Hematopoietic multipotent progenitor cell treated with erythropoietin and hydrocortisone succinate and interleukin-3 and kit ligand, for 8 days (in vitro differentiated cells): ENCODE measurements at regions not wholly inside any gene's neighbourhood (a gene's known extent, or its start where the extent isn't known, plus 50 kb on each side); places are given as distances from the start of the nearest gene placed in this dataset.
"Not testable (repeated sequence)": the region's sequence is repeated elsewhere in the genome, so short reads cannot be mapped to it uniquely, and the experiment has no call there.

ENCODE experiments used
- DNase-seq: peaks from one replicate; pipeline ENCODE4 v3.0.0-alpha.2; 2015

GRCh38 chr2:57185568-57185967 is 861.0 kb upstream of the VRK2 start:
- DNase-seq, result no peak

- DNase-seq, result no peak
Measured at GRCh38 chr2:57190007-57190406, 856.6 kb upstream of the VRK2 start.

- no peak for DNase-seq
Measured at GRCh38 chr2:57199663-57200062, 846.9 kb upstream of the VRK2 start.

GRCh38 chr2:57204364-57204763 is 842.2 kb upstream of the VRK2 start:
- DNase-seq, result no peak

GRCh38 chr2:57205241-57205640 is 841.4 kb upstream of the VRK2 start:
- DNase-seq, result no peak

GRCh38 chr2:57207191-57207590 is 839.4 kb upstream of the VRK2 start:
- no peak for DNase-seq

- no peak for DNase-seq
Measured at GRCh38 chr2:57209799-57210198, 836.8 kb upstream of the VRK2 start.

- DNase-seq, result no peak
Measured at GRCh38 chr2:57210855-57211254, 835.8 kb upstream of the VRK2 start.

GRCh38 chr2:57217013-57217412 is 829.6 kb upstream of the VRK2 start:
- no peak for DNase-seq

GRCh38 chr2:57218206-57218605 is 828.4 kb upstream of the VRK2 start:
- DNase-seq, result no peak

- DNase-seq, result not testable (repeated sequence)
Measured at GRCh38 chr2:57229706-57230105, 816.9 kb upstream of the VRK2 start.

- DNase-seq, result not testable (repeated sequence)
Measured at GRCh38 chr2:57232341-57232740, 814.3 kb upstream of the VRK2 start.

- not testable (repeated sequence) for DNase-seq
Measured at GRCh38 chr2:57251495-57251894, 795.1 kb upstream of the VRK2 start.

GRCh38 chr2:57276408-57276807 is 770.2 kb upstream of the VRK2 start:
- not testable (repeated sequence) for DNase-seq

GRCh38 chr2:57278451-57278850 is 768.2 kb upstream of the VRK2 start:
- DNase-seq, result no peak

- DNase-seq, result no peak
Measured at GRCh38 chr2:57291209-57291608, 755.4 kb upstream of the VRK2 start.

GRCh38 chr2:57296795-57297517 is 749.6 kb upstream of the VRK2 start:
- DNase-seq, result no peak

GRCh38 chr2:57313678-57314077 is 732.9 kb upstream of the VRK2 start:
- DNase-seq, result no peak

- DNase-seq, result no peak
Measured at GRCh38 chr2:57314682-57315081, 731.9 kb upstream of the VRK2 start.

- DNase-seq, result no peak
Measured at GRCh38 chr2:57330447-57330846, 716.2 kb upstream of the VRK2 start.

- no peak for DNase-seq
Measured at GRCh38 chr2:57333221-57333620, 713.4 kb upstream of the VRK2 start.

- DNase-seq, result no peak
Measured at GRCh38 chr2:57343391-57344006, 703.1 kb upstream of the VRK2 start.

- DNase-seq, result no peak
Measured at GRCh38 chr2:57368190-57368589, 678.4 kb upstream of the VRK2 start.

GRCh38 chr2:57370882-57371585 is 675.6 kb upstream of the VRK2 start:
- no peak for DNase-seq
